ENCODE measurements at regions not wholly inside any gene's neighbourhood (a gene's known extent, or its start where the extent isn't known, plus 50 kb on each side); places are given as distances from the start of the nearest gene placed in this dataset.

DNA sequence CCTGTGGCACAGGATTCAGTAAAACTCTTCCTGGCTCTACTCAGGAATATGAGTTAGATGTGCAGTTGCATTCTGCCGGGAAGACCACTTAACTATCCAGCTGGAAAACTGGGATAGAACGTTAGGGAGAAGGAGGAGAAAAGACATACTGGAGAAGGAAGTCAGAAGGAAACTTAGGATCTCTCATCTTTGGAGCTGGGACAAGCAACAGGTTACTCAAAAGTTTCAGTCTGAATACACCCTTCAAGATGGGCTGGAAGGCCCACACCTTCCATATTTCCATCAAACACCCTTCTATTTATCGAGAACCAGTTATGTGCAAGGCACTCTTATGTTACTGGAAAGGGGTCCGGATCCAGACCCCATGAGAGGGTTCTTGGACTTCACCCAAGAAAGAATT lies 440.4 kb upstream of the NRP1 start:
- Histone ChIP-seq H3K79me1 (replicated peaks; ENCODE audit: low read length, poor library complexity, severe bottlenecking) (no peaks in the 10 kb centered on the region), H2AFZ (ENCODE audit: low read depth, low read length) (no peak overlapping the region), H3K23ac (ENCODE audit: low read length in 2 of 2) (no peak overlapping the region), H3K14ac (ENCODE audit: low read length in 2 of 2) (no peak overlapping the region), H3K27me3 (ENCODE audit: control insufficient read depth in 1 of 2, insufficient read depth in 1 of 2, low read length in 2 of 2) (no peaks in the 10 kb centered on the region), H2AK5ac (ENCODE audit: low read length, severe bottlenecking) (no peak overlapping the region), H3K9me3 (ENCODE audit: control insufficient read depth, low read length) (no peaks in the 10 kb centered on the region), H3K36me3 (ENCODE audit: control insufficient read depth in 1 of 2, insufficient read depth in 2 of 2, low read depth in 1 of 2, low read length in 2 of 2) (no peaks in the 10 kb centered on the region), H2BK5ac (ENCODE audit: low read depth, low read length, poor library complexity, severe bottlenecking) (no peak overlapping the region), H3K4me3 (ENCODE audit: insufficient read depth in 1 of 2, low read depth in 1 of 2, low read length in 2 of 2) (no peak overlapping the region), H2BK15ac (ENCODE audit: low read depth, poor library complexity, severe bottlenecking) (no peak overlapping the region), H3K18ac (ENCODE audit: low read depth in 1 of 2, low read length in 2 of 2) (no peak overlapping the region), H3K27ac (ENCODE audit: low read length, poor library complexity, severe bottlenecking) (no peak overlapping the region), H2BK12ac (ENCODE audit: low read length in 2 of 2) (no peak overlapping the region), H4K91ac (ENCODE audit: low read length) (no peak overlapping the region), H4K8ac (ENCODE audit: low read length) (no peak overlapping the region), H3K4me1 (ENCODE audit: control insufficient read depth, insufficient read depth, low read depth, low read length) (no peaks in the 10 kb centered on the region), H2BK120ac (ENCODE audit: low read depth, low read length) (no peak overlapping the region), H3K4me2 (ENCODE audit: low read length, poor library complexity, severe bottlenecking) (no peak overlapping the region), H3K9ac (ENCODE audit: low read length) (no peak overlapping the region), H3K4ac (ENCODE audit: low read depth in 1 of 2, low read length in 2 of 2) (no peak overlapping the region)
- WGBS, result 89% methylated on average over 4 of the region's 4 CpGs
- DNase-seq, result no peak

DNA sequence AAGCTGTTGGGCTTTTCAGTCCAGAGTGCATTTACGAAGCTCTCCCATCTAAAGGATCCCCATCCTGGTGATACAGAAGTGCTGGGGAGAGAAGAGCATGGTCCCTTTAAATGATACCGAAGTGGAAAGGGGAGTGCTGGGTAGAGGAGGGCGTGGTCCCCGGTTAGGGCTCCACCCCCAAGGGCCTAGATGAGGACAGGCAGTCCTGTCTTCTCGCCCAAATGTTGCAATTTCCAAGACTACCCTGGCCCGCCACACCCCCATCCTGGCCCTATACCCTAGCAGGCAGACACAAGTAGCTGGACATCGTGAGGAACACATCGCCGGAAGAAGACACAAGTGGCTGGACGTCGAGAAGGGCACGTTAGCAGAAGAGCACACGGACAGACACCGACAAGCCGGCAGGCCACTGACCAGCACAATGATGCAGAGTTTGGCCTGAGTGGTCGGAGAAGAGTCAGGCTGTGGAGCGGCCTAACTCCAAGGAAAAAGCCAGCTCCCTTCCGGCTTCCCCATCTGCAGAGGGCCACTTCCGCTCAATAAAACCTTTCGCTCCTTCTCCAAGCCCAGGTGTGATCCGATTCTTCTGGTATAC lies 439.5 kb upstream of the NRP1 start:
- no peak for DNase-seq
- H3K9ac ChIP-seq (ENCODE audit: low read length), result no peak overlapping the region
- no peak overlapping the region for H2BK5ac ChIP-seq (ENCODE audit: low read depth, low read length, poor library complexity, severe bottlenecking)
- no peak overlapping the region for H3K4me3 ChIP-seq (ENCODE audit: insufficient read depth in 1 of 2, low read depth in 1 of 2, low read length in 2 of 2)
- no peak overlapping the region for H3K14ac ChIP-seq (ENCODE audit: low read length in 2 of 2)
- no peak overlapping the region for H4K91ac ChIP-seq (ENCODE audit: low read length)
- no peaks in the 10 kb centered on the region for H3K4me1 ChIP-seq (ENCODE audit: control insufficient read depth, insufficient read depth, low read depth, low read length)
- no peak overlapping the region for H2AK5ac ChIP-seq (ENCODE audit: low read length, severe bottlenecking)
- H3K27ac ChIP-seq (ENCODE audit: low read length, poor library complexity, severe bottlenecking), result no peak overlapping the region
- 93% methylated on average over 21 of the region's 21 CpGs for WGBS
- H3K18ac ChIP-seq (ENCODE audit: low read depth in 1 of 2, low read length in 2 of 2), result no peak overlapping the region
- no peak overlapping the region for H3K23ac ChIP-seq (ENCODE audit: low read length in 2 of 2)
- no peak overlapping the region for H3K4ac ChIP-seq (ENCODE audit: low read depth in 1 of 2, low read length in 2 of 2)
- no peak overlapping the region for H4K8ac ChIP-seq (ENCODE audit: low read length)
- no peaks in the 10 kb centered on the region for H3K79me1 ChIP-seq (replicated peaks; ENCODE audit: low read length, poor library complexity, severe bottlenecking)
- H2BK120ac ChIP-seq (ENCODE audit: low read depth, low read length), result no peak overlapping the region
- no peaks in the 10 kb centered on the region for H3K27me3 ChIP-seq (ENCODE audit: control insufficient read depth in 1 of 2, insufficient read depth in 1 of 2, low read length in 2 of 2)
- H2BK15ac ChIP-seq (ENCODE audit: low read depth, poor library complexity, severe bottlenecking), result no peak overlapping the region
- no peaks in the 10 kb centered on the region for H3K9me3 ChIP-seq (ENCODE audit: control insufficient read depth, low read length)
- no peaks in the 10 kb centered on the region for H3K36me3 ChIP-seq (ENCODE audit: control insufficient read depth in 1 of 2, insufficient read depth in 2 of 2, low read depth in 1 of 2, low read length in 2 of 2)
- no peak overlapping the region for H2AFZ ChIP-seq (ENCODE audit: low read depth, low read length)
- no peak overlapping the region for H3K4me2 ChIP-seq (ENCODE audit: low read length, poor library complexity, severe bottlenecking)
- no peak overlapping the region for H2BK12ac ChIP-seq (ENCODE audit: low read length in 2 of 2)

DNA sequence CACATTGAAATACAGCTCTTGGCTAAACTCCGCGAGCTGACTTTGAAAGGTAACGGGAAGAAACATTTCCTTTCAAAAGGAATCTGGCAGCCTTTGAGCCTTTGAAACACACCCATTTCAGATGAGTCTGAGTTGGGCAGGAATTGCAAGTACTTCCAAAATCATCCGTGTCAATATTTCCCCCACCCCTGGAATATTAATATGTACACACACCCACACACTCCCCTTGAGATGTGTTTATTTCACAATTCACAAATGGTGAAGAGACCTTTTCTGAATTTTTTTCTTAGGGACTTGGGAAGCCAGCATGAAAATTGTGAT lies 438.7 kb upstream of the NRP1 start:
- no peak overlapping the region for H4K91ac ChIP-seq (ENCODE audit: low read length)
- no peaks in the 10 kb centered on the region for H3K4me1 ChIP-seq (ENCODE audit: control insufficient read depth, insufficient read depth, low read depth, low read length)
- H3K14ac ChIP-seq (ENCODE audit: low read length in 2 of 2), result no peak overlapping the region
- H3K36me3 ChIP-seq (ENCODE audit: control insufficient read depth in 1 of 2, insufficient read depth in 2 of 2, low read depth in 1 of 2, low read length in 2 of 2), result no peaks in the 10 kb centered on the region
- DNase-seq, result no peak
- H3K9me3 ChIP-seq (ENCODE audit: control insufficient read depth, low read length), result no peaks in the 10 kb centered on the region
- no peak overlapping the region for H2AK5ac ChIP-seq (ENCODE audit: low read length, severe bottlenecking)
- H3K27ac ChIP-seq (ENCODE audit: low read length, poor library complexity, severe bottlenecking), result no peak overlapping the region
- no peak overlapping the region for H3K4ac ChIP-seq (ENCODE audit: low read depth in 1 of 2, low read length in 2 of 2)
- H3K79me1 ChIP-seq (replicated peaks; ENCODE audit: low read length, poor library complexity, severe bottlenecking), result no peaks in the 10 kb centered on the region
- WGBS, result 34% methylated on average over 4 of the region's 4 CpGs
- no peaks in the 10 kb centered on the region for H3K27me3 ChIP-seq (ENCODE audit: control insufficient read depth in 1 of 2, insufficient read depth in 1 of 2, low read length in 2 of 2)
- no peak overlapping the region for H2BK5ac ChIP-seq (ENCODE audit: low read depth, low read length, poor library complexity, severe bottlenecking)
- H3K9ac ChIP-seq (ENCODE audit: low read length), result peak overlapping the region; percentile 46
- peak overlapping the region in 1 of 2 experiments; percentile 52 for H3K4me3 ChIP-seq (ENCODE audit: insufficient read depth in 1 of 2, low read depth in 1 of 2, low read length in 2 of 2)
- no peak overlapping the region for H2BK12ac ChIP-seq (ENCODE audit: low read length in 2 of 2)
- no peak overlapping the region for H2BK120ac ChIP-seq (ENCODE audit: low read depth, low read length)
- no peak overlapping the region for H2AFZ ChIP-seq (ENCODE audit: low read depth, low read length)
- no peak overlapping the region for H4K8ac ChIP-seq (ENCODE audit: low read length)
- no peak overlapping the region for H3K4me2 ChIP-seq (ENCODE audit: low read length, poor library complexity, severe bottlenecking)
- H3K23ac ChIP-seq (ENCODE audit: low read length in 2 of 2), result no peak overlapping the region
- no peak overlapping the region for H2BK15ac ChIP-seq (ENCODE audit: low read depth, poor library complexity, severe bottlenecking)
- H3K18ac ChIP-seq (ENCODE audit: low read depth in 1 of 2, low read length in 2 of 2), result no peak overlapping the region

- H3K4me2 ChIP-seq (ENCODE audit: low read length, poor library complexity, severe bottlenecking), result no peak overlapping the region
- H2AK5ac ChIP-seq (ENCODE audit: low read length, severe bottlenecking), result no peak overlapping the region
- no peaks in the 10 kb centered on the region for H3K79me1 ChIP-seq (replicated peaks; ENCODE audit: low read length, poor library complexity, severe bottlenecking)
- H3K4ac ChIP-seq (ENCODE audit: low read depth in 1 of 2, low read length in 2 of 2), result no peak overlapping the region
- 40% methylated on average over 13 of the region's 16 CpGs for WGBS
- H3K23ac ChIP-seq (ENCODE audit: low read length in 2 of 2), result no peak overlapping the region
- H2BK15ac ChIP-seq (ENCODE audit: low read depth, poor library complexity, severe bottlenecking), result no peak overlapping the region
- H3K18ac ChIP-seq (ENCODE audit: low read depth in 1 of 2, low read length in 2 of 2), result no peak overlapping the region
- no peak overlapping the region for H2BK5ac ChIP-seq (ENCODE audit: low read depth, low read length, poor library complexity, severe bottlenecking)
- H3K27ac ChIP-seq (ENCODE audit: low read length, poor library complexity, severe bottlenecking), result no peak overlapping the region
- H2AFZ ChIP-seq (ENCODE audit: low read depth, low read length), result no peak overlapping the region
- H3K4me3 ChIP-seq (ENCODE audit: insufficient read depth in 1 of 2, low read depth in 1 of 2, low read length in 2 of 2), result peak overlapping the region in 1 of 2 experiments; percentile 52
- H3K9me3 ChIP-seq (ENCODE audit: control insufficient read depth, low read length), result no peaks in the 10 kb centered on the region
- no peaks in the 10 kb centered on the region for H3K4me1 ChIP-seq (ENCODE audit: control insufficient read depth, insufficient read depth, low read depth, low read length)
- H4K8ac ChIP-seq (ENCODE audit: low read length), result no peak overlapping the region
- H3K27me3 ChIP-seq (ENCODE audit: control insufficient read depth in 1 of 2, insufficient read depth in 1 of 2, low read length in 2 of 2), result no peaks in the 10 kb centered on the region
- H4K91ac ChIP-seq (ENCODE audit: low read length), result no peak overlapping the region
- H3K9ac ChIP-seq (ENCODE audit: low read length), result peak overlapping the region; percentile 46
- H3K14ac ChIP-seq (ENCODE audit: low read length in 2 of 2), result no peak overlapping the region
- DNase-seq, result peak; percentile 7
- H3K36me3 ChIP-seq (ENCODE audit: control insufficient read depth in 1 of 2, insufficient read depth in 2 of 2, low read depth in 1 of 2, low read length in 2 of 2), result no peaks in the 10 kb centered on the region
- no peak overlapping the region for H2BK12ac ChIP-seq (ENCODE audit: low read length in 2 of 2)
- H2BK120ac ChIP-seq (ENCODE audit: low read depth, low read length), result no peak overlapping the region
Measured at GRCh38 chr10:33772370-33773252, 438.1 kb upstream of the NRP1 start.

Data from mesenchymal stem cell (in vitro differentiated cells and primary cell).